GM18867 (cell line): ENCODE measurements at regions not wholly inside any gene's neighbourhood (a gene's known extent, or its start where the extent isn't known, plus 50 kb on each side); places are given as distances from the start of the nearest gene placed in this dataset.
"Not testable (repeated sequence)": the region's sequence is repeated elsewhere in the genome, so short reads cannot be mapped to it uniquely, and the experiment has no call there.

Experiments used
- ATAC-seq: cut with Tn5 transposase; IDR thresholded peaks from one replicate; pipeline ENCODE4 v1.9.1; 2021; ENCODE audit warnings: mild to moderate bottlenecking, moderate library complexity; ENCODE audit not compliant: unreplicated experiment

GRCh38 chr13:112254900-112255299 lies 121.3 kb upstream of the SPACA7 start:
- ATAC-seq = no peak

- no peak for ATAC-seq
Measured at GRCh38 chr13:112255550-112256120, 120.5 kb upstream of the SPACA7 start.

GRCh38 chr13:112256716-112257494 lies 119.2 kb upstream of the SPACA7 start:
- ATAC-seq = no peak

- no peak for ATAC-seq
Measured at GRCh38 chr13:112259511-112259910, 116.6 kb upstream of the SPACA7 start.

- ATAC-seq = no peak
Measured at GRCh38 chr13:112260108-112261055, 115.8 kb upstream of the SPACA7 start.

- no peak for ATAC-seq
Measured at GRCh38 chr13:112261924-112262323, 114.2 kb upstream of the SPACA7 start.

GRCh38 chr13:112263152-112263551 lies 113.0 kb upstream of the SPACA7 start:
- ATAC-seq = no peak

- no peak for ATAC-seq
Measured at GRCh38 chr13:112267660-112268059, 108.5 kb upstream of the SPACA7 start.

- ATAC-seq = peak; percentile 62
Measured at GRCh38 chr13:112270951-112271350, 105.2 kb upstream of the SPACA7 start.

- ATAC-seq = not testable (repeated sequence)
Measured at GRCh38 chr13:112286733-112287132, 89.4 kb upstream of the SPACA7 start.

GRCh38 chr13:112320303-112320702 lies 55.9 kb upstream of the SPACA7 start:
- no peak for ATAC-seq

- ATAC-seq = no peak
Measured at GRCh38 chr13:112322557-112322956, 53.6 kb upstream of the SPACA7 start.

- no peak for ATAC-seq
Measured at GRCh38 chr13:112324116-112324515, 52.0 kb upstream of the SPACA7 start.

GRCh38 chr13:112325142-112325808 lies 50.9 kb upstream of the SPACA7 start:
- no peak for ATAC-seq

GRCh38 chr13:112325920-112326645 lies 50.1 kb upstream of the SPACA7 start:
- no peak for ATAC-seq
